H1 (cell line): ENCODE measurements at regions not wholly inside any gene's neighbourhood (a gene's known extent, or its start where the extent isn't known, plus 50 kb on each side); places are given as distances from the start of the nearest gene placed in this dataset.

ENCODE experiments used
- CTCF ChIA-PET: fragments of 300-600 bp; sonication (Branson Sonifier 250); formaldehyde crosslinking; loops from one replicate; lab custom pipeline; 2021; ENCODE audit not compliant: partially characterized antibody; lab: Charles Lee
- POLR2A ChIA-PET: fragments of 300-600 bp; sonication (Branson Sonifier 250); formaldehyde crosslinking; loops from one replicate; lab custom pipeline; 2021; ENCODE audit warnings: inconsistent platforms; ENCODE audit not compliant: partially characterized antibody; lab: Charles Lee
- DNase-seq, 2 experiments: peaks; one replicate each; pipeline versions ENCODE4 v3.0.0 to v3.0.0-alpha.2; 2010 to 2022; ENCODE audit warnings: low spot score in 2 of 2, low read depth in 1 of 2, mixed read lengths in 1 of 2
- FAIRE-seq: peaks from 2 replicates; lab custom pipeline; 2011; peaks lifted over from hg19 to GRCh38; lab: Jason Lieb, UNC
- H2AFZ ChIP-seq: 2 replicates; pipeline ENCODE4 v1.8.1; 2012; ENCODE audit warnings: low read length, inconsistent platforms
- H2AK5ac ChIP-seq: 2 replicates; pipeline ENCODE4 v1.6.1; 2013; ENCODE audit warnings: low read depth, low read length
- H2BK120ac ChIP-seq: replicated peaks from 2 replicates; pipeline ENCODE3; 2013; ENCODE audit warnings: low read depth, low read length, inconsistent platforms
- H2BK12ac ChIP-seq: 2 replicates; pipeline ENCODE4 v1.6.1; 2013; ENCODE audit warnings: low read depth, low read length
- H2BK15ac ChIP-seq: 2 replicates; pipeline ENCODE4 v1.6.1; 2013; ENCODE audit warnings: low read length
- H2BK20ac ChIP-seq: 2 replicates; pipeline ENCODE4 v1.6.1; 2013; ENCODE audit warnings: low read length
- H2BK5ac ChIP-seq: 2 replicates; pipeline ENCODE4 v1.6.1; 2013; ENCODE audit warnings: low read depth, low read length
- H3K14ac ChIP-seq: 2 replicates; pipeline ENCODE4 v1.6.1; 2013; ENCODE audit warnings: inconsistent platforms; ENCODE audit not compliant: insufficient read length
- H3K18ac ChIP-seq: 2 replicates; pipeline ENCODE4 v1.6.1; 2013; ENCODE audit warnings: low read length; ENCODE audit errors: extremely low read depth
- H3K23ac ChIP-seq: 2 replicates; pipeline ENCODE4 v1.6.1; 2013; ENCODE audit warnings: inconsistent platforms; ENCODE audit not compliant: insufficient read length
- H3K23me2 ChIP-seq: 2 replicates; pipeline ENCODE4 v1.6.1; 2013; ENCODE audit warnings: low read depth, low read length
- H3K27ac ChIP-seq: 2 replicates; pipeline ENCODE4 v1.6.1; 2011; ENCODE audit warnings: low read depth, low read length, inconsistent platforms
- H3K27me3 ChIP-seq, 4 experiments: replicated peaks in 1 of 4; 1 replicate in 1 of 4; 2 replicates in 3 of 4; pipeline versions ENCODE4 v1.6.1 to v1.8.1; 2011 to 2013; ENCODE audit warnings: low read length in 3 of 4, mild to moderate bottlenecking in 3 of 4, inconsistent platforms in 2 of 4, mixed read lengths in 2 of 4, moderate library complexity in 1 of 4; ENCODE audit not compliant: control insufficient read depth in 3 of 4, insufficient read depth in 3 of 4; ENCODE audit errors: extremely low read depth in 1 of 4
- H3K36me3 ChIP-seq, 4 experiments: 2 replicates each; pipeline versions ENCODE4 v1.6.1 to v1.8.1; 2011 to 2013; ENCODE audit warnings: mild to moderate bottlenecking in 4 of 4, low read length in 3 of 4, moderate library complexity in 2 of 4, control low read depth in 1 of 4, inconsistent platforms in 1 of 4; ENCODE audit not compliant: insufficient read depth in 4 of 4, control insufficient read depth in 2 of 4
- H3K4ac ChIP-seq: replicated peaks from 2 replicates; pipeline ENCODE3; 2013; ENCODE audit warnings: low read length, low read depth, mixed read lengths, inconsistent platforms; ENCODE audit not compliant: insufficient read length
- H3K4me1 ChIP-seq, 4 experiments: replicated peaks in 1 of 4; 1 replicate in 1 of 4; 2 replicates in 3 of 4; pipeline versions ENCODE4 v1.6.1 to v1.8.1; 2011 to 2013; ENCODE audit warnings: low read length in 3 of 4, inconsistent platforms in 2 of 4, mixed read lengths in 1 of 4; ENCODE audit not compliant: insufficient read depth in 4 of 4, control insufficient read depth in 3 of 4
- H3K4me2 ChIP-seq, 2 experiments: 2 replicates each; pipeline versions ENCODE4 v1.6.1 to v1.8.1; 2011 to 2013; ENCODE audit warnings: low read depth in 2 of 2, low read length in 2 of 2, control low read depth in 1 of 2, inconsistent platforms in 1 of 2, mild to moderate bottlenecking in 1 of 2; ENCODE audit not compliant: insufficient read depth in 1 of 2
- H3K4me3 ChIP-seq, 4 experiments: fragments of 200-600, 300-600 bp in 1 of 4; sonication (generic), shearing (Covaris generic), sonication (Bioruptor Twin) in 1 of 4; 2 replicates each; pipeline versions ENCODE4 v1.5.1 to v1.8.1; 2011 to 2016; ENCODE audit warnings: low read length in 4 of 4, low read depth in 3 of 4, control low read depth in 2 of 4, inconsistent platforms in 2 of 4, mild to moderate bottlenecking in 2 of 4, mixed read lengths in 1 of 4, moderate library complexity in 1 of 4; ENCODE audit not compliant: insufficient read depth in 2 of 4; ENCODE audit errors: extremely low read depth in 1 of 4
- H3K56ac ChIP-seq: replicated peaks from 2 replicates; pipeline ENCODE3; 2013; ENCODE audit warnings: low read depth, mild to moderate bottlenecking, mixed read lengths, low read length, inconsistent platforms; ENCODE audit not compliant: insufficient read length
- H3K79me1 ChIP-seq: 2 replicates; pipeline ENCODE4 v1.6.1; 2013; ENCODE audit warnings: low read depth, low read length, control low read depth
- H3K79me2 ChIP-seq, 2 experiments: 2 replicates each; pipeline versions ENCODE4 v1.6.1 to v1.8.1; 2012 to 2013; ENCODE audit warnings: low read length in 2 of 2, mild to moderate bottlenecking in 2 of 2, inconsistent platforms in 1 of 2; ENCODE audit not compliant: insufficient read depth in 2 of 2, control insufficient read depth in 1 of 2
- H3K9ac ChIP-seq, 4 experiments: replicated peaks in 1 of 4; 1 replicate in 1 of 4; 2 replicates in 3 of 4; pipeline versions ENCODE4 v1.6.1 to v1.8.1; 2011 to 2013; ENCODE audit warnings: low read depth in 3 of 4, low read length in 3 of 4, control low read depth in 2 of 4, mild to moderate bottlenecking in 2 of 4, moderate library complexity in 2 of 4, inconsistent platforms in 1 of 4; ENCODE audit errors: extremely low read depth in 1 of 4
- H3K9me3 ChIP-seq, 2 experiments: 2 replicates each; pipeline versions ENCODE4 v1.6.1 to v1.8.1; 2012 to 2013; ENCODE audit warnings: mild to moderate bottlenecking in 2 of 2, moderate library complexity in 2 of 2, control low read depth in 1 of 2, inconsistent platforms in 1 of 2, low read depth in 1 of 2, low read length in 1 of 2, mixed read lengths in 1 of 2; ENCODE audit not compliant: insufficient read depth in 2 of 2
- H4K20me1 ChIP-seq, 2 experiments: replicated peaks in 1 of 2; 2 replicates each; pipeline versions ENCODE3 to v1.8.1; 2011 to 2013; ENCODE audit warnings: inconsistent platforms in 2 of 2, low read length in 2 of 2, mild to moderate bottlenecking in 1 of 2; ENCODE audit not compliant: insufficient read depth in 2 of 2, control insufficient read depth in 1 of 2
- H4K5ac ChIP-seq: 2 replicates; pipeline ENCODE4 v1.6.1; 2013; ENCODE audit warnings: low read length, low read depth, mixed read lengths, inconsistent platforms; ENCODE audit not compliant: insufficient read length
- H4K8ac ChIP-seq: 2 replicates; pipeline ENCODE4 v1.8.0; 2013; ENCODE audit warnings: mild to moderate bottlenecking, moderate library complexity, low read length, inconsistent platforms; ENCODE audit not compliant: insufficient read depth; ENCODE audit errors: extremely low read depth
- H4K91ac ChIP-seq: replicated peaks from 2 replicates; pipeline ENCODE3; 2013; ENCODE audit warnings: low read length, mixed read lengths, inconsistent platforms; ENCODE audit not compliant: insufficient read length
- ATF2 ChIP-seq: IDR thresholded peaks from 2 replicates; pipeline ENCODE4 v1.6.1; 2012; ENCODE audit warnings: low read length, inconsistent platforms
- ATF3 ChIP-seq: IDR thresholded peaks from 2 replicates; pipeline ENCODE4 v1.6.1; 2011; ENCODE audit warnings: low read depth, mild to moderate bottlenecking, low read length; ENCODE audit not compliant: insufficient read depth
- CEBPB ChIP-seq: IDR thresholded peaks from 2 replicates; pipeline ENCODE4 v1.6.1; 2012; ENCODE audit warnings: low read depth, low read length
- FOSL1 ChIP-seq: IDR thresholded peaks from 2 replicates; pipeline ENCODE4 v1.6.1; 2011; ENCODE audit warnings: mild to moderate bottlenecking, low read depth, low read length, moderate library complexity; ENCODE audit not compliant: insufficient read depth
- GTF2F1 ChIP-seq: IDR thresholded peaks from 2 replicates; pipeline ENCODE4 v1.6.1; 2012; ENCODE audit warnings: low read depth, low read length, improper control_type of control experiment, borderline replicate concordance
- JUN ChIP-seq: IDR thresholded peaks from 2 replicates; pipeline ENCODE4 v1.6.1; 2011; ENCODE audit warnings: low read depth, mild to moderate bottlenecking, improper control_type of control experiment, low read length
- JUND ChIP-seq: IDR thresholded peaks from 2 replicates; pipeline ENCODE4 v1.6.1; 2011; ENCODE audit warnings: mild to moderate bottlenecking, improper control_type of control experiment, low read length
- NANOG ChIP-seq: IDR thresholded peaks from 2 replicates; pipeline ENCODE4 v1.6.1; 2011; ENCODE audit warnings: low read length, low read depth, mild to moderate bottlenecking, inconsistent platforms; ENCODE audit not compliant: insufficient read depth, poor library complexity, severe bottlenecking
- POLR2A ChIP-seq, 2 experiments: IDR thresholded peaks; 1 replicate in 1 of 2; 2 replicates in 1 of 2; pipeline ENCODE4 v1.6.1; 2011; ENCODE audit warnings: low read depth in 2 of 2, low read length in 2 of 2, mild to moderate bottlenecking in 2 of 2; ENCODE audit errors: control extremely low read depth in 1 of 2
- SUZ12 ChIP-seq: fragments of 200-600 bp; sonication (generic); IDR thresholded peaks from 2 replicates; pipeline ENCODE4 v1.6.1; 2012; ENCODE audit warnings: mild to moderate bottlenecking, inconsistent platforms, low read length, moderate library complexity, mixed read lengths
- TAF1 ChIP-seq: IDR thresholded peaks from 2 replicates; pipeline ENCODE4 v1.6.1; 2011; ENCODE audit warnings: mild to moderate bottlenecking, low read depth, low read length
- USF2 ChIP-seq: IDR thresholded peaks from 2 replicates; pipeline ENCODE4 v1.6.1; 2011; ENCODE audit warnings: low read length, improper control_type of control experiment
- WGBS, 2 experiments: shearing (Covaris generic) in 1 of 2; methylation state at CpG; one replicate each; pipeline versions ENCODE4 v1.1.6 to v1.1.7; 2013 to 2015; ENCODE audit warnings: low lambda C conversion rate in 2 of 2, mixed read lengths in 2 of 2, inconsistent platforms in 1 of 2, low coverage in 1 of 2, missing lambda C conversion rate in 1 of 2; ENCODE audit not compliant: insufficient replicate concordance in 2 of 2, insufficient coverage in 1 of 2, insufficient read length in 1 of 2; ENCODE audit errors: extremely low coverage in 1 of 2, missing lambda C conversion rate in 1 of 2; 5-methylcytosine and 5-hydroxymethylcytosine counted together

- Histone ChIP-seq H3K18ac (no peak overlapping the region), H3K23ac (no peak overlapping the region), H2BK120ac (no peak overlapping the region), H3K23me2 (no peaks in the 10 kb centered on the region; the same call in 1 of the 2 replicates), H3K36me3 (no peaks in the 10 kb centered on the region; a peak in 1 of 8 replicates), H3K79me1 (no peaks in the 10 kb centered on the region), H3K14ac (no peak overlapping the region), H3K27me3 (peaks cover 0 to 1% (median 0%) of the 10 kb centered on the region in 4 experiments; a peak in 1 of 7 replicates), H2BK12ac (no peak overlapping the region), H3K9me3 (no peaks in the 10 kb centered on the region), H3K4ac (no peak overlapping the region), H4K20me1 (no peaks in the 10 kb centered on the region), H4K91ac (no peak overlapping the region), H3K4me1 (peaks cover 0 to 2% (median 0%) of the 10 kb centered on the region in 4 experiments; a peak in 1 of 7 replicates), H3K4me3 (no peak overlapping the region), H3K56ac (no peak overlapping the region), H2BK5ac (no peak overlapping the region), H2BK15ac (no peak overlapping the region), H4K5ac (no peak overlapping the region), H3K9ac (no peak overlapping the region), H3K79me2 (no peaks in the 10 kb centered on the region), H2AK5ac (no peak overlapping the region), H2AFZ (no peak overlapping the region), H4K8ac (no peak overlapping the region), H3K27ac (no peak overlapping the region), H3K4me2 (no peak overlapping the region), H2BK20ac (no peak overlapping the region)
- ChIA-PET POLR2A (no interaction called here), CTCF (interaction anchor here (0.9 kb wide), 1 partner anchor 12 kb away, joined by 3 read pairs; no protein-coding TSS in a partner anchor)
- WGBS, 2 experiments: 92% methylated on average over 2 of the region's 2 CpGs; no CpG with 5 or more reads in 1 of the 2 experiments
- DNase-seq: no peak
- FAIRE-seq: no peak
- TF ChIP-seq NANOG: no peak
- TF ChIP-seq FOSL1: no peak
- TF ChIP-seq USF2: no peak
- no peak for TF ChIP-seq JUND
- no peak for TF ChIP-seq TAF1
- TF ChIP-seq SUZ12: no peak
- TF ChIP-seq CEBPB: no peak
- TF ChIP-seq JUN: no peak
- no peak for TF ChIP-seq POLR2A (IDR thresholded peaks at IDR 0.05; ENCODE audit: control extremely low read depth in 1 of 2, low read depth in 2 of 2, low read length in 2 of 2)
- no peak for TF ChIP-seq ATF3
- TF ChIP-seq ATF2: no peak
- no peak for TF ChIP-seq GTF2F1
These were observed 1062.9 kb upstream of the GYPC start for GRCh38 chr2:125593036-125593435.
